CD14-positive monocyte (primary cell): ENCODE measurements at regions not wholly inside any gene's neighbourhood (a gene's known extent, or its start where the extent isn't known, plus 50 kb on each side); places are given as distances from the start of the nearest gene placed in this dataset.

Source experiments
- DNase-seq, 3 donors: peaks; one replicate each; pipeline ENCODE4 v3.0.0-alpha.2; 2011 to 2022
- H2AFZ ChIP-seq: 2 replicates; pipeline ENCODE4 v1.6.0; 2012; ENCODE audit warnings: mild to moderate bottlenecking, low read depth, low read length, inconsistent platforms; ENCODE audit not compliant: insufficient read depth, poor library complexity, severe bottlenecking
- H3K27ac ChIP-seq, 2 donors: 1 replicate in 1 of 2; 2 replicates in 1 of 2; pipeline ENCODE4 v1.5.1; 2012 to 2013; ENCODE audit warnings: low read length in 2 of 2, control low read depth in 1 of 2, inconsistent platforms in 1 of 2, low read depth in 1 of 2, mild to moderate bottlenecking in 1 of 2
- H3K27me3 ChIP-seq, 2 donors: one replicate each; pipeline versions ENCODE4 v1.6.0 to v1.6.1; 2011 to 2013; ENCODE audit warnings: low read length in 2 of 2; ENCODE audit not compliant: control insufficient read depth in 2 of 2, insufficient read depth in 2 of 2
- H3K36me3 ChIP-seq, 2 donors: replicated peaks in 1 of 2; 1 replicate in 1 of 2; 2 replicates in 1 of 2; pipeline versions ENCODE4 v1.5.1 to v1.6.1; 2012 to 2013; ENCODE audit warnings: low read length in 2 of 2, control low read depth in 1 of 2, inconsistent platforms in 1 of 2, mild to moderate bottlenecking in 1 of 2; ENCODE audit not compliant: insufficient read depth in 2 of 2, control insufficient read depth in 1 of 2
- H3K4me1 ChIP-seq, 2 donors: 1 replicate in 1 of 2; 2 replicates in 1 of 2; pipeline versions ENCODE4 v1.5.1 to v1.6.1; 2012 to 2013; ENCODE audit warnings: low read length in 2 of 2, control low read depth in 1 of 2, inconsistent platforms in 1 of 2, mild to moderate bottlenecking in 1 of 2, moderate library complexity in 1 of 2; ENCODE audit not compliant: insufficient read depth in 2 of 2, control insufficient read depth in 1 of 2
- H3K4me2 ChIP-seq: replicated peaks from 2 replicates; pipeline ENCODE3; 2012; ENCODE audit warnings: low read length, moderate library complexity, mild to moderate bottlenecking; ENCODE audit not compliant: poor library complexity, severe bottlenecking; ENCODE audit errors: extremely low read depth
- H3K4me3 ChIP-seq, 3 experiments: fragments of 200-600 bp in 1 of 3; sonication (generic) in 1 of 3; replicated peaks in 1 of 3; 1 replicate in 2 of 3; 2 replicates in 1 of 3; pipeline ENCODE4 v1.5.1; 2011 to 2013; ENCODE audit warnings: low read length in 3 of 3, mild to moderate bottlenecking in 3 of 3, control low read depth in 2 of 3, low read depth in 2 of 3, inconsistent platforms in 1 of 3, moderate library complexity in 1 of 3
- H3K79me2 ChIP-seq: 2 replicates; pipeline ENCODE4 v1.6.0; 2012; ENCODE audit warnings: mild to moderate bottlenecking, control low read depth, inconsistent platforms, low read length, moderate library complexity; ENCODE audit not compliant: insufficient read depth
- H3K9ac ChIP-seq: 2 replicates; pipeline ENCODE4 v1.6.0; 2017; ENCODE audit warnings: low read length, mild to moderate bottlenecking; ENCODE audit not compliant: insufficient read depth, poor library complexity, severe bottlenecking
- H3K9me3 ChIP-seq, 2 donors: replicated peaks in 1 of 2; 1 replicate in 1 of 2; 2 replicates in 1 of 2; pipeline versions ENCODE4 v1.5.1 to v1.6.1; 2012 to 2013; ENCODE audit warnings: low read length in 2 of 2, control low read depth in 1 of 2; ENCODE audit not compliant: control insufficient read depth in 1 of 2, insufficient read depth in 1 of 2
- H4K20me1 ChIP-seq: 2 replicates; pipeline ENCODE4 v1.6.0; 2012; ENCODE audit warnings: mild to moderate bottlenecking, low read length, control low read depth, moderate library complexity; ENCODE audit not compliant: insufficient read depth
- H3K27ac Mint-ChIP-seq, 7 donors: one replicate each; pipeline ENCODE4 v1.8.0; 2020; ENCODE audit warnings: mild to moderate bottlenecking in 7 of 7, mixed read lengths in 7 of 7, moderate library complexity in 6 of 7, inconsistent platforms in 2 of 7
- H3K27me3 Mint-ChIP-seq, 3 donors: one replicate each; pipeline ENCODE4 v1.8.0; 2021 to 2022; ENCODE audit warnings: low read depth in 3 of 3, mild to moderate bottlenecking in 3 of 3, mixed read lengths in 3 of 3, moderate library complexity in 3 of 3, inconsistent platforms in 1 of 3
- H3K36me3 Mint-ChIP-seq, 2 donors: one replicate each; pipeline ENCODE4 v1.8.0; 2020; ENCODE audit warnings: mixed read lengths in 2 of 2, inconsistent platforms in 1 of 2, mild to moderate bottlenecking in 1 of 2
- H3K4me1 Mint-ChIP-seq: one replicate; pipeline ENCODE4 v1.8.0; 2020; ENCODE audit warnings: mild to moderate bottlenecking, mixed read lengths
- H3K4me3 Mint-ChIP-seq, 2 donors: one replicate each; pipeline ENCODE4 v1.8.0; 2020; ENCODE audit warnings: mild to moderate bottlenecking in 2 of 2, mixed read lengths in 2 of 2, moderate library complexity in 1 of 2
- H3K9me3 Mint-ChIP-seq, 7 donors: one replicate each; pipeline ENCODE4 v1.8.0; 2020 to 2022; ENCODE audit warnings: mixed read lengths in 7 of 7, mild to moderate bottlenecking in 6 of 7, moderate library complexity in 6 of 7, inconsistent platforms in 2 of 7
- CTCF ChIP-seq: fragments of 200-600 bp; IDR thresholded peaks from one replicate; pipeline ENCODE4 v1.8.0; 2022; ENCODE audit warnings: antibody characterized with exemption, mild to moderate bottlenecking
- WGBS: methylation state at CpG from one replicate; pipeline ENCODE4 v1.1.5; 2013; ENCODE audit warnings: missing lambda C conversion rate; ENCODE audit not compliant: insufficient coverage; 5-methylcytosine and 5-hydroxymethylcytosine counted together
- intact Hi-C, 2 donors: fragments of 100-400 bp; cut with micrococcal nuclease; formaldehyde crosslinking; loops; one replicate each; pipeline versions ENCODE4 v1.15.0 to v1.15.1; 2023

GRCh38 chr16:60510208-60510607, 1526.0 kb downstream of the CDH8 start:
- peaks cover 0 to 1% (median 0%) of the 10 kb centered on the region in 3 donors for H3K27me3 Mint-ChIP-seq
- no peak overlapping the region for H3K4me2 ChIP-seq
- no peak overlapping the region for H3K4me3 ChIP-seq
- WGBS: no CpG with 5 or more reads among the region's 1 CpG
- H3K36me3 ChIP-seq: no peaks in the 10 kb centered on the region
- no peak for TF ChIP-seq CTCF
- intact Hi-C loops: no loop called here
- H3K27ac Mint-ChIP-seq: no peak overlapping the region
- peaks cover 0 to 5% of the 10 kb centered on the region in 2 donors for H3K9me3 ChIP-seq
- no peaks in the 10 kb centered on the region for H4K20me1 ChIP-seq
- peaks cover 0 to 4% (median under 1%) of the 10 kb centered on the region in 7 donors for H3K9me3 Mint-ChIP-seq
- H3K27me3 ChIP-seq: no peaks in the 10 kb centered on the region
- H3K9ac ChIP-seq: no peak overlapping the region
- no peaks in the 10 kb centered on the region for H3K4me1 Mint-ChIP-seq
- no peak overlapping the region for H2AFZ ChIP-seq
- no peak overlapping the region for H3K27ac ChIP-seq
- no peaks in the 10 kb centered on the region for H3K36me3 Mint-ChIP-seq
- no peak overlapping the region for H3K4me3 Mint-ChIP-seq
- DNase-seq: no peak
- H3K4me1 ChIP-seq: no peaks in the 10 kb centered on the region
- no peaks in the 10 kb centered on the region for H3K79me2 ChIP-seq

DNA sequence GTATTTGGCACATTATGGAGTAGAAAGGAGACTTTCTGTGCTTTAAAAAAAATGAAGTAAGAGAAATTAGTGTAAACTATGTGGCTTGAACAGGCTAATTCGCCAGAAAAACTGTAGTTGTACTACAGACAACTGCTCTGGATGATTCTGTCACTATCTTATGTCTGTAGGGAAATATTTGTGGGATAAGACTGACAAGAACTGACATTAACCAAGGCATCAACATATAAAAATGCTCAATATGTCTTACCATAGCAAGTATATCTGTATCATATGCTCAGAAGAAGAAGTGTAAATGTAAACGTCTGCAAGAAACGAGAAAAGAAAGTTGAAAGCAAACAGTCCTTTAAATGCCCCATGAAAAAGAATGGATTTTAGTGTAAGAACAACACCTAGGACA, 1545.0 kb downstream of the CDH8 start:
- H3K79me2 ChIP-seq: no peaks in the 10 kb centered on the region
- WGBS: 100% methylated on average over 1 of the region's 3 CpGs
- Mint-ChIP-seq H3K27me3 (peaks cover 0 to 2% (median 1%) of the 10 kb centered on the region in 3 donors), H3K27ac (no peak overlapping the region), H3K9me3 (peaks cover 0 to 4% (median 0%) of the 10 kb centered on the region in 7 donors), H3K4me3 (no peak overlapping the region), H3K36me3 (no peaks in the 10 kb centered on the region), H3K4me1 (no peaks in the 10 kb centered on the region)
- intact Hi-C loops: no loop called here
- H3K36me3 ChIP-seq: no peaks in the 10 kb centered on the region
- DNase-seq: no peak
- H3K4me1 ChIP-seq: no peaks in the 10 kb centered on the region
- no peak overlapping the region for H3K27ac ChIP-seq
- no peak overlapping the region for H3K4me2 ChIP-seq
- no peaks in the 10 kb centered on the region for H4K20me1 ChIP-seq
- no peak overlapping the region for H3K4me3 ChIP-seq
- no peaks in the 10 kb centered on the region for H3K9me3 ChIP-seq
- TF ChIP-seq CTCF: no peak
- H3K9ac ChIP-seq: no peak overlapping the region
- no peaks in the 10 kb centered on the region for H3K27me3 ChIP-seq
- no peak overlapping the region for H2AFZ ChIP-seq
